ENCODE measurements at regions not wholly inside any gene's neighbourhood (a gene's known extent, or its start where the extent isn't known, plus 50 kb on each side); places are given as distances from the start of the nearest gene placed in this dataset.

DNA sequence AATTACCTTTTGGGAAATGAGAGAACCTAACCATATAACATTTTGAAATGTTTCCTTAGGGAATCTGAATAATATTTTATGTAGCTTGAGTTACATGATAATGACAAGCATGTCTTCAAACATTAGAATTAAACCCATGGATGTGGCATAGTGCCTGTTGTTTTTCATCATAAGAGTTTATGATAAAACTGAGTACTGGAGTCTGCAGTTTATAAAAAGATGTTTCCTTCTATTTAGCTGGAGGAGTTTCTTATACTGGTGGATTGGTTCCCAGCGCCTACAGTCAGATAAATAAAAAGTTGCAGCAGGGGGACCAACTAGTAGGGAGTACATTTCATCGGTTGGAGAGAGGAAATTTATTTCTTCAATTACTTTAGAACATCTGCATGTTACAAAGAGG is 70.1 kb upstream of the PCDH18 start:
- intact Hi-C loops (cut with DNase I; ENCODE audit: low total_unique reads) = no loop called here
- Histone ChIP-seq H3K4me1 (no peaks in the 10 kb centered on the region), H3K4me3 (no peak overlapping the region), H3K36me3 (ENCODE audit: low read depth, missing control alignments) (no peaks in the 10 kb centered on the region), H3K9me3 (no peaks in the 10 kb centered on the region), H3K27ac (no peak overlapping the region), H3K27me3 (no peaks in the 10 kb centered on the region)
- 47 to 75% methylated on average over 2 of the region's 2 CpGs for WGBS, 2 donors
- DNase-seq = no peak
- TF ChIP-seq POLR2A (IDR thresholded peaks at IDR 0.05) = no peak
- TF ChIP-seq, protein P1, sequence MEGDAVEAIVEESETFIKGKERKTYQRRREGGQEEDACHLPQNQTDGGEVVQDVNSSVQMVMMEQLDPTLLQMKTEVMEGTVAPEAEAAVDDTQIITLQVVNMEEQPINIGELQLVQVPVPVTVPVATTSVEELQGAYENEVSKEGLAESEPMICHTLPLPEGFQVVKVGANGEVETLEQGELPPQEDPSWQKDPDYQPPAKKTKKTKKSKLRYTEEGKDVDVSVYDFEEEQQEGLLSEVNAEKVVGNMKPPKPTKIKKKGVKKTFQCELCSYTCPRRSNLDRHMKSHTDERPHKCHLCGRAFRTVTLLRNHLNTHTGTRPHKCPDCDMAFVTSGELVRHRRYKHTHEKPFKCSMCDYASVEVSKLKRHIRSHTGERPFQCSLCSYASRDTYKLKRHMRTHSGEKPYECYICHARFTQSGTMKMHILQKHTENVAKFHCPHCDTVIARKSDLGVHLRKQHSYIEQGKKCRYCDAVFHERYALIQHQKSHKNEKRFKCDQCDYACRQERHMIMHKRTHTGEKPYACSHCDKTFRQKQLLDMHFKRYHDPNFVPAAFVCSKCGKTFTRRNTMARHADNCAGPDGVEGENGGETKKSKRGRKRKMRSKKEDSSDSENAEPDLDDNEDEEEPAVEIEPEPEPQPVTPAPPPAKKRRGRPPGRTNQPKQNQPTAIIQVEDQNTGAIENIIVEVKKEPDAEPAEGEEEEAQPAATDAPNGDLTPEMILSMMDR (IDR thresholded peaks at IDR 0.05) = no peak

DNA sequence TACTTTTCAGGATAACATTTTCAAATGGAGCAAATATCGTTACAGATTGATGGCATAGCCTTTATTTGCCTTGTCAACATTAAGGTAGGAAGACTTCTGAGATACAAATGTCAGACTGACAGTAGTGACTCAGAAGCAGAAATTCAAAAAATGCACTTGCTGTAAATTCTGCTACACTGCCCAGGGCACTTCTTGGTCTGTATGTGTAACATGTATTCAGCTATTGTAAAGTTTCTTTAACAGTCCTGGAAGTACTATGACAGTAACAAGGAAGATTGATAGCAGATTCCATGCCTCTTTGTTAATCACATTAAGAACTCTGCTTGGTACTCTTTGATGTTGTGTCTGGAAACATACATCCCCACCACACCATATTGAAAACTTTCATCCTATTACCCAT is 69.6 kb upstream of the PCDH18 start:
- H3K4me1 ChIP-seq = no peaks in the 10 kb centered on the region
- no peak overlapping the region for H3K27ac ChIP-seq
- TF ChIP-seq, protein P1 (IDR thresholded peaks at IDR 0.05) = no peak
- TF ChIP-seq POLR2A (IDR thresholded peaks at IDR 0.05) = no peak
- 64 to 75% methylated on average over 1 of the region's 1 CpG for WGBS, 2 donors
- no peak for DNase-seq
- no peaks in the 10 kb centered on the region for H3K27me3 ChIP-seq
- no peak overlapping the region for H3K4me3 ChIP-seq
- intact Hi-C loops (cut with DNase I; ENCODE audit: low total_unique reads) = no loop called here
- no peaks in the 10 kb centered on the region for H3K36me3 ChIP-seq (ENCODE audit: low read depth, missing control alignments)
- H3K9me3 ChIP-seq = no peaks in the 10 kb centered on the region

DNA sequence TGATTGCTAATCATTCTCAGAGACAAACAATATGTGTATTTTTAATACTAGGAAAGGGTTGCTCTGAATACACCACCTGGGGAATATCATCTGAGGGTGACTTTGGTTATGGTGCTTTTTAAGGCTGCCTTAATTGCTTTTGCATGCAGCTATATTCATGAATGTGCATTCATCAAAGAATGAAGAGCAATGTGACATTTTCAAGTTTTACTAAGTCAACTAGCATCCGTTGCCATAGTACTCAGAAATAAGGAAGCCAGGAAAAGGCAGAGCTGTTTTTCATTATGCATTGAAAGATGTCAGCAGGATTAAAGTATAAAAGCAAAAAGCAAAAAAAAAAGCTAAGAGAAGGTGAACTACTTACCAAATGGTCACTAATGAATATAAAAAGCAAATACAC is 67.4 kb upstream of the PCDH18 start:
- H3K4me3 ChIP-seq = no peak overlapping the region
- intact Hi-C loops (cut with DNase I; ENCODE audit: low total_unique reads) = no loop called here
- H3K4me1 ChIP-seq = no peaks in the 10 kb centered on the region
- H3K9me3 ChIP-seq = no peaks in the 10 kb centered on the region
- DNase-seq = no peak
- no peak overlapping the region for H3K27ac ChIP-seq
- H3K36me3 ChIP-seq (ENCODE audit: low read depth, missing control alignments) = no peaks in the 10 kb centered on the region
- 79 to 86% methylated on average over 1 of the region's 1 CpG for WGBS, 2 donors
- H3K27me3 ChIP-seq = no peaks in the 10 kb centered on the region
- no peak for TF ChIP-seq POLR2A (IDR thresholded peaks at IDR 0.05)
- TF ChIP-seq, protein P1 (IDR thresholded peaks at IDR 0.05) = no peak

DNA sequence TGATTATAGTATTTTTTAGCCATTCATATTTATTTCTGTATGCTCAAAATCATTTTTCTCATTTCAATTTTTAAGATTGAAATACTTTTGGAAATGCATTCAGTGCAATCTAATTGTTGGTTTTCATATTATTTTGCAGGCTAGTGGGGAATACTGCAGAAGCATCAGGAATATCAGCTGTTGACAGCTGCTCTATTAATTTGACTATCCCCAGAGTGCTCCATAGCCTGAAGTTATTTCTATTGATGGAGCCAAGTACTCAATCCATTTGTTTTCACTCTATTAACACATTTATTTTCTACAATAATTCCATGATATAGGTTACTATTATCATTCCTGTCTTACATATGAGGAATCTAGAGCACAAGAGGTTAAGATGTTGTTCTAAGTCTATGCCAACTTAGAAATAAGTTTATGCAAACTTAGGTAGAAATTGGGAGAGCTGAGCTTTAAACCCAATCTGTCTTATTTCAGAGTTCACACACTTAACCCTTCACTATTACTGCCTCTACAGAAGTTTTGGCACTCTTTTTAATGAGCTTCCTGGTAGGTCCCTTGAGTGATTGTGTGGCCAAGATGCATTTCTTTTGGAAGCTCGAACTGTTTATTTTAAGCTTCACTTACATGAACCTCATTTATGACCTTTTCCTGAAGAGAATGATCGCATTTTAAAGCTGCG is 65.6 kb upstream of the PCDH18 start:
- H3K4me3 ChIP-seq = no peak overlapping the region
- TF ChIP-seq, protein P1 (IDR thresholded peaks at IDR 0.05) = no peak
- TF ChIP-seq POLR2A (IDR thresholded peaks at IDR 0.05) = no peak
- no peaks in the 10 kb centered on the region for H3K27me3 ChIP-seq
- H3K36me3 ChIP-seq (ENCODE audit: low read depth, missing control alignments) = no peaks in the 10 kb centered on the region
- intact Hi-C loops (cut with DNase I; ENCODE audit: low total_unique reads) = no loop called here
- 27 to 46% methylated on average over 3 of the region's 3 CpGs for whole genome bisulfite sequencing, 2 donors
- no peak for DNase-seq
- H3K9me3 ChIP-seq = no peaks in the 10 kb centered on the region
- no peak overlapping the region for H3K27ac ChIP-seq
- no peaks in the 10 kb centered on the region for H3K4me1 ChIP-seq

DNA sequence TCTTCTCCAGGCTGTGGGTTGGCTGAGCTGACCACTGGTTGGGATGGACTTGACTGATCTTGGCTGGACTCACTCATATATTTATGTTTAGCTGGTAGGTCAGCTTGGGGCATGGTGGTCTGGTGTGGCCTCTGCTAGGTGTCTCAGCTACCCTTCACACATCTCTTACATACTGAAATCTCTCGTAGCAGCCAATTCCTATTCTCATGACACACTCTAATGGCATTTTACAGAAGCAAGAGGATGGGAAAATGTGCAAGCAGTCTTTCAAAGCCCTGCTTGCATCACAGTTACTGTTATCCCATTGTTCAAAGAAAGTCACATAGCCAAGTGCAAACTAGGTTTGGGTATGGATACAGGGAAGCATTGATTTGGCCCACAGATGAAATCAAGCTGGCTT is 55.5 kb upstream of the PCDH18 start:
- intact Hi-C loops (cut with DNase I; ENCODE audit: low total_unique reads) = no loop called here
- no peaks in the 10 kb centered on the region for H3K9me3 ChIP-seq
- 85 to 100% methylated on average over 1 of the region's 1 CpG for WGBS, 2 donors

More for the DNA sequence above, 55.5 kb upstream of the PCDH18 start:
- no peak for DNase-seq
- H3K27ac ChIP-seq = no peak overlapping the region
- H3K27me3 ChIP-seq = no peaks in the 10 kb centered on the region
- no peaks in the 10 kb centered on the region for H3K4me1 ChIP-seq
- no peak overlapping the region for H3K4me3 ChIP-seq
- no peaks in the 10 kb centered on the region for H3K36me3 ChIP-seq (ENCODE audit: low read depth, missing control alignments)
- TF ChIP-seq POLR2A (IDR thresholded peaks at IDR 0.05) = no peak
- TF ChIP-seq, protein P1 (IDR thresholded peaks at IDR 0.05) = no peak

Data from testis (tissue), 2 donors.